Smooth muscle cell (in vitro differentiated cells): ENCODE measurements at regions not wholly inside any gene's neighbourhood (a gene's known extent, or its start where the extent isn't known, plus 50 kb on each side); places are given as distances from the start of the nearest gene placed in this dataset.

Source experiments
- DNase-seq: peaks from one replicate; lab custom pipeline; 2025; ENCODE audit not compliant: unreplicated experiment; lab: John Stamatoyannopoulos, UW
- H2AFZ ChIP-seq: fragments of 200-600 bp; sonication (generic); 2 replicates; pipeline ENCODE4 v1.6.0; 2016; ENCODE audit warnings: antibody characterized with exemption, low read depth, mild to moderate bottlenecking
- H3F3A ChIP-seq: fragments of 200-600 bp; sonication (generic); 2 replicates; pipeline ENCODE4 v1.6.0; 2017; ENCODE audit warnings: antibody characterized with exemption, low read depth
- H3K27ac ChIP-seq: fragments of 200-600 bp; sonication (generic); 2 replicates; pipeline ENCODE4 v1.5.1; 2016; ENCODE audit warnings: low read depth, mild to moderate bottlenecking
- H3K27me3 ChIP-seq: fragments of 200-600 bp; sonication (generic); 2 replicates; pipeline ENCODE4 v1.6.1; 2016; ENCODE audit warnings: low read depth, mild to moderate bottlenecking
- H3K36me3 ChIP-seq: fragments of 200-600 bp; sonication (generic); 2 replicates; pipeline ENCODE4 v1.5.1; 2016; ENCODE audit warnings: low read depth
- H3K4me1 ChIP-seq: fragments of 200-600 bp; sonication (generic); 2 replicates; pipeline ENCODE4 v1.5.1; 2016; ENCODE audit warnings: low read depth
- H3K4me2 ChIP-seq: fragments of 200-600 bp; sonication (generic); 2 replicates; pipeline ENCODE4 v1.6.0; 2016; ENCODE audit warnings: mild to moderate bottlenecking
- H3K4me3 ChIP-seq: fragments of 200-600 bp; sonication (generic); 2 replicates; pipeline ENCODE4 v1.5.1; 2016; ENCODE audit warnings: mild to moderate bottlenecking
- H3K79me2 ChIP-seq: fragments of 200-600 bp; sonication (generic); 2 replicates; pipeline ENCODE4 v1.6.0; 2016; ENCODE audit warnings: low read depth, mild to moderate bottlenecking
- H3K9ac ChIP-seq: fragments of 200-600 bp; sonication (generic); 2 replicates; pipeline ENCODE4 v1.6.0; 2016; ENCODE audit warnings: low read depth
- H3K9me3 ChIP-seq: fragments of 200-600 bp; sonication (generic); replicated peaks from 2 replicates; pipeline ENCODE4 v1.5.1; 2016; ENCODE audit warnings: low read depth
- H4K20me1 ChIP-seq: fragments of 200-600 bp; sonication (generic); 2 replicates; pipeline ENCODE4 v1.6.0; 2016; ENCODE audit warnings: low read depth
- WGBS: methylation state at CpG from one replicate; pipeline ENCODE4 v1.1.7; 2016; ENCODE audit warnings: low lambda C conversion rate; 5-methylcytosine and 5-hydroxymethylcytosine counted together
- TF ChIP-seq, protein P1 (sequence below): fragments of 200-600 bp; sonication (generic); IDR thresholded peaks from 2 replicates; pipeline ENCODE4 v1.5.1; 2017; ENCODE audit warnings: borderline replicate concordance, mild to moderate bottlenecking, antibody characterized with exemption; ENCODE audit not compliant: insufficient read depth, poor library complexity, severe bottlenecking

DNA sequence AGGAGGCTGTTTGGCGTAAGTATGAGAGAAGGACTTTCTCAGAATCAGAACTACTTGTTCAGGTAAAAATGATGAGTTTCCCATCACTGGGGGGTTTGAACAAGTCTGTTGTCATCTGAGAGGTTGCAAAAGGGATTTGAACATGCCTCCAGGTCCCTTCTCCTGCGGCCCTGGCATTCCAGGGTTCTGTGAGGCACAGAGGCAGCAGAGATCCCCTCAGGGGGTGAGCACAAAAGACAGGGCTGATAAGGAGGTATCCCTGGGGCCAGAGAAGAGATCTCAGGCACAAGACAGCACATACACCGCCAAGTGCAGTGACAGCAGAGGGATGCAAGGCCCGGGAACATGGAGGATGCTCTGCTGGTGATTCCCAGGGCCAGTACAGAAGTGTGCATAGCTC is 275.8 kb upstream of the TSHZ3 start:
- no peak overlapping the region for H2AFZ ChIP-seq

DNA sequence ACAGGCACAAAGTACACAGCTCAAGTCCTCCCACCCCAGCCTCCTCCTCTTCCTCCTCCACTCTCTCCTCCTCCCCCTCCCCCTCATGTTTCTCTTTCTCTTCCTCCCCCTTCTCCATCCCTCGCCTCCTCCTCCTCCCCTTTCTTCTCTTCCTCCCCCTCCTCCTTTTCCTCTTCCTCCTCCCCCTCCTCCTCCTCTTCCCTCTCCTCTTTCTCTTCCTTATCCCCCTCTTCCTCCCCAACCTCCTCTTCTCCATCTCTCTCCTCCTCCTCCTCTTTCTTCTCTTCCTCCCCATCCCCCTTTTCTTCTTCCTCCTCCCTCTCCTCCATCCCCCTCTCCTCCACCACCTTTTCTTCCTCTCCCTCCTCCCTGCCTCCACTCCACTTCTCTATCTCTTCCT is 276.3 kb upstream of the TSHZ3 start:
- Histone ChIP-seq H3K4me3 (no peak overlapping the region), H3K79me2 (no peaks in the 10 kb centered on the region), H3K4me1 (peaks cover 5% of the 10 kb centered on the region), H3K9me3 (no peaks in the 10 kb centered on the region), H3K27me3 (no peaks in the 10 kb centered on the region), H4K20me1 (no peaks in the 10 kb centered on the region), H3K27ac (no peak overlapping the region), H2AFZ (no peak overlapping the region), H3F3A (no peaks in the 10 kb centered on the region), H3K36me3 (no peaks in the 10 kb centered on the region), H3K4me2 (no peak overlapping the region), H3K9ac (no peak overlapping the region)
- no peak for DNase-seq
- WGBS, result no CpG with 5 or more reads among the region's 1 CpG
- TF ChIP-seq, protein P1, sequence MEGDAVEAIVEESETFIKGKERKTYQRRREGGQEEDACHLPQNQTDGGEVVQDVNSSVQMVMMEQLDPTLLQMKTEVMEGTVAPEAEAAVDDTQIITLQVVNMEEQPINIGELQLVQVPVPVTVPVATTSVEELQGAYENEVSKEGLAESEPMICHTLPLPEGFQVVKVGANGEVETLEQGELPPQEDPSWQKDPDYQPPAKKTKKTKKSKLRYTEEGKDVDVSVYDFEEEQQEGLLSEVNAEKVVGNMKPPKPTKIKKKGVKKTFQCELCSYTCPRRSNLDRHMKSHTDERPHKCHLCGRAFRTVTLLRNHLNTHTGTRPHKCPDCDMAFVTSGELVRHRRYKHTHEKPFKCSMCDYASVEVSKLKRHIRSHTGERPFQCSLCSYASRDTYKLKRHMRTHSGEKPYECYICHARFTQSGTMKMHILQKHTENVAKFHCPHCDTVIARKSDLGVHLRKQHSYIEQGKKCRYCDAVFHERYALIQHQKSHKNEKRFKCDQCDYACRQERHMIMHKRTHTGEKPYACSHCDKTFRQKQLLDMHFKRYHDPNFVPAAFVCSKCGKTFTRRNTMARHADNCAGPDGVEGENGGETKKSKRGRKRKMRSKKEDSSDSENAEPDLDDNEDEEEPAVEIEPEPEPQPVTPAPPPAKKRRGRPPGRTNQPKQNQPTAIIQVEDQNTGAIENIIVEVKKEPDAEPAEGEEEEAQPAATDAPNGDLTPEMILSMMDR, result no peak

More for the DNA sequence above, 275.8 kb upstream of the TSHZ3 start:
- no peaks in the 10 kb centered on the region for H3K9me3 ChIP-seq
- no peaks in the 10 kb centered on the region for H3F3A ChIP-seq
- no peak overlapping the region for H3K9ac ChIP-seq
- H3K36me3 ChIP-seq, result no peaks in the 10 kb centered on the region
- H4K20me1 ChIP-seq, result no peaks in the 10 kb centered on the region
- H3K79me2 ChIP-seq, result no peaks in the 10 kb centered on the region
- H3K27ac ChIP-seq, result no peak overlapping the region
- TF ChIP-seq, protein P1, result no peak
- no peaks in the 10 kb centered on the region for H3K27me3 ChIP-seq
- no peak overlapping the region for H3K4me3 ChIP-seq
- peaks cover 5% of the 10 kb centered on the region for H3K4me1 ChIP-seq
- WGBS, result 93% methylated on average over 4 of the region's 4 CpGs
- no peak overlapping the region for H3K4me2 ChIP-seq
- no peak for DNase-seq

DNA sequence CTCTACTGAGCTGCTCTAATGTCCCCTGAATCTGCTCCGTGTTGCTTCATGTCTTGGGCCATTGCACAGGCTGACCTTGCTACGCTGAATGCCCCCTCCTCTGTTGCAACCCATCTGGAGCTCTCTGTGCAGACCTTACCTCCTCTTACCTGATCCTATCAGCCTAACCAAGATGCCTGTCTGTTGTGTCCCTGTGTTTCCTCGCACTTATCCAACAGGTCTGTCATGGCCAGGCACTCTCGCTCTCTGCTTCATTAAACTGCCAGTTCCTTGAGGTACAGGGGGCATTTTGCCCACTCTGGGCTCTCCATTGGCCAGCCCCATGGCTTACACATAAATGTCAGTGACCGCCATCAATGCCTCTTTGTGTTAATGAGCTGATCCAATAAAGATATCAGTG is 277.7 kb upstream of the TSHZ3 start:
- no peaks in the 10 kb centered on the region for H3K79me2 ChIP-seq
- H3K4me3 ChIP-seq, result no peak overlapping the region
- no peak overlapping the region for H3K9ac ChIP-seq
- H3F3A ChIP-seq, result no peaks in the 10 kb centered on the region
- H3K27ac ChIP-seq, result no peak overlapping the region
- H4K20me1 ChIP-seq, result no peaks in the 10 kb centered on the region
- TF ChIP-seq, protein P1, result no peak
- H3K4me2 ChIP-seq, result no peak overlapping the region
- 89% methylated on average over 5 of the region's 5 CpGs for WGBS
- no peaks in the 10 kb centered on the region for H3K27me3 ChIP-seq
- peaks cover 5% of the 10 kb centered on the region for H3K4me1 ChIP-seq
- H3K9me3 ChIP-seq, result no peaks in the 10 kb centered on the region
- no peak for DNase-seq
- H2AFZ ChIP-seq, result no peak overlapping the region
- H3K36me3 ChIP-seq, result no peaks in the 10 kb centered on the region

DNA sequence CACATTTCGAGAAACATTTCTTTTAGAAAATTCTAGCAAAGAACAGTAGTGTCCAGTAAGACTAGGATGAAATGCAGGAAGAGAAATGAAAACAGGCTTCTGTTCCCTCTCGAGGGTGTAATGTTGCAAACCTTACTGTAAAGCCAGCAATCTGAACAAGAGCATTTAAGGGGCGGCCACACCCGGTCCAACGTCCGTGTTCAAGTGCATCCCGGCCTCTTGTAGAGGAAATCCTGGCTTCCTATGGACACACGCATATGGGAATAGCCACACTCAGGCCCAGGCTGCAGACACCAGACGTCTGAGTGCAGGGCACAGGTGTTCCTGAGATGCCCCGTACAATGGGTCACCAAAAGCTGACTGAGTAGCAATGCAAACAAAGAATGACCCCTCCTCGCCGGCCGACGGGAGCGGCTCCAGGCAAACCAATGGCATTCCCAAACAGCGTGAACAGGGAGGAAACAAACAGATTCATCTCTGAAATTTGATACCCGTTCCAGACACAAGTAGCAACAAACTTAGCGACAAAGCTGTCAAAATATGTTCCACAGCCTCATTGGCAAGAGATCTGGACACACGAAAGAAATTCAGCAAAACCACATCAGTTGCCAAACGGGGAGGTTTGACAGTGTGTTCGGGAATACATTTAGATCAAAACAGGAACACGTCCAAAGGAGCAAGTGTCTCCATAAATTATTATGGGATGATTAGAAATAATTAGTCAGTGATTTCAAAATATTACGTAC is 278.6 kb upstream of the TSHZ3 start:
- TF ChIP-seq, protein P1, result no peak
- no peaks in the 10 kb centered on the region for H4K20me1 ChIP-seq

More for the DNA sequence above, 278.6 kb upstream of the TSHZ3 start:
- H3K9me3 ChIP-seq, result no peaks in the 10 kb centered on the region
- H3K27me3 ChIP-seq, result no peaks in the 10 kb centered on the region
- WGBS, result 89% methylated on average over 23 of the region's 23 CpGs
- no peak for DNase-seq
- no peak overlapping the region for H3K9ac ChIP-seq
- H3F3A ChIP-seq, result no peaks in the 10 kb centered on the region
- no peaks in the 10 kb centered on the region for H3K79me2 ChIP-seq
- no peak overlapping the region for H3K27ac ChIP-seq
- H3K36me3 ChIP-seq, result no peaks in the 10 kb centered on the region
- no peak overlapping the region for H3K4me3 ChIP-seq
- H3K4me1 ChIP-seq, result peaks cover 5% of the 10 kb centered on the region
- H3K4me2 ChIP-seq, result no peak overlapping the region
- H2AFZ ChIP-seq, result no peak overlapping the region
